ENCODE measurements at regions not wholly inside any gene's neighbourhood (a gene's known extent, or its start where the extent isn't known, plus 50 kb on each side); places are given as distances from the start of the nearest gene placed in this dataset.
"Not testable (repeated sequence)": the region's sequence is repeated elsewhere in the genome, so short reads cannot be mapped to it uniquely, and the experiment has no call there.

DNA sequence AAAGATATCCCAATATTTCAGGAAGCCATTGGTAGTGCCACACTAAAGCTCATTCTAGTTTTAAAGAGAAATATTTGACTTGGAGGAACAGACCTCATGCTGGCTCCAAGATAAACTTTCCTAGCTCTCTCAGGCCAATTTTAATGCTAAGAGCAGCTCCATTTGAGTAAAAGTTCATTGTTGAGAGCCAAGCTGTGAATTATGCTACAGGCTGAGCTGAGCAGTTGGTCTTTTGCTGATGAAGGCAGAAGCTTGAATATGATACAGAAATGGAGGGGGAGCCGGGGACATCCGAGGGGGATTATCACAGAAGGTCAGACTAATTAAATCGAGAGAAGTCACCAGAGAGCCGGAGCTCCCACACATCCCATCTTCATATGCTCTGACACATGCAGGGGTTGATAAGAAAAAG lies 175.7 kb upstream of the AUTS2 start:
- DNase-seq (ENCODE audit: low spot score): no peak

- no peak for DNase-seq (ENCODE audit: low spot score)
Observed at GRCh38 chr7:69426705-69427104, 171.6 kb upstream of the AUTS2 start.

DNA sequence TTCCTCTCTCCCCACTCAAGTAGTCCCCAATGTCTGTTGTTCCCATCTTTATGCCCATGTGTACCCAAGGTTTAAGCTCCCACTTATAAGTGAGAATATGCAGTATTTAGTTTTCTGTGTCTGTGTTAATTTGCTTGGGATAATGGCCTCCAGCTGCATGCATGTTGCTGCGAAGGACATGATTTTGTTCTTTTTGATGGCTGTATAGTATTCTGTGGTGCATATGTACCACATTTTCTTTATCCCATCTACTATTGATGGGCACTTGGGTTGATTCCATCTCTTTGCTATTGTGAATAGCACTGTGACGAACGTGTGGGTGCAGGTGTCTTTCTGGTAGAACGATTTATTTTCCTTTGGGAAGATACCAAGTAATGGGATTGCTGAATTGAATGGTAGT lies 170.2 kb upstream of the AUTS2 start:
- no peak for DNase-seq (ENCODE audit: low spot score)

GRCh38 chr7:69429911-69430383 lies 168.3 kb upstream of the AUTS2 start:
- no peak for DNase-seq (ENCODE audit: low spot score)

DNA sequence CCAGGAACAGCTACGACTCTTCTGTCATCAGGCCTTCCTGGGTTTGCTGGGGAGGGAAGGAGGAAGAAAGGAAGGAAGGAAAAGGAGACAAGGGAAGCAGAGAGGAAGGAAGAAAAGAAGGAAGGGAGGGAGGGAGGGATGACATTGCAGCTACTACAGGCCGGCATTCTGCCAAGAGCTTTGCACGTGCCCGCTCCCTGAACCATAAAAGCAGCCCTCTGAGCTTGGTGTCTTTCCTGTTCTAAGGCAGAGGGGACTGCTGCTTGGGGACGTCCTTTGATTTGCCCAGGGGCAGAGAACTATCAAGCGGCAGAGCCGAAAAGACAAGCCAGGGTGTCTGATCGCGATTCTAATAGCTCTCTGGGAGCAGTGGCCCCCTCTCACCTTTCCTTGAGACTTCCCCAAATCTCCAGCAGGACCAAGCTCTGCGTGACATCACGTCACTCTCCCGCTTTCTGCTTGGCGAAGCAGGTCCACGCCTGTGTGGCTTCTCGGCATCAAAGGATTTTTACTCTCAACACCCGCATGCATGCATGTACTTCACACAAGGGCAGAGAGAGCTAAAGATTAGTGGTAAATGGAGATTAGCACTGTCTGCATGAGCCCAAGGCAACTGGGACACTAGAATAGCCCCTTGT lies 167.8 kb upstream of the AUTS2 start:
- no peak for DNase-seq (ENCODE audit: low spot score)

GRCh38 chr7:69431626-69432025 lies 166.6 kb upstream of the AUTS2 start:
- DNase-seq (ENCODE audit: low spot score): no peak

- not testable (repeated sequence) for DNase-seq (ENCODE audit: low spot score)
Observed at GRCh38 chr7:69432276-69432675, 166.0 kb upstream of the AUTS2 start.

- no peak for DNase-seq (ENCODE audit: low spot score)
Observed at GRCh38 chr7:69433081-69433480, 165.2 kb upstream of the AUTS2 start.

DNA sequence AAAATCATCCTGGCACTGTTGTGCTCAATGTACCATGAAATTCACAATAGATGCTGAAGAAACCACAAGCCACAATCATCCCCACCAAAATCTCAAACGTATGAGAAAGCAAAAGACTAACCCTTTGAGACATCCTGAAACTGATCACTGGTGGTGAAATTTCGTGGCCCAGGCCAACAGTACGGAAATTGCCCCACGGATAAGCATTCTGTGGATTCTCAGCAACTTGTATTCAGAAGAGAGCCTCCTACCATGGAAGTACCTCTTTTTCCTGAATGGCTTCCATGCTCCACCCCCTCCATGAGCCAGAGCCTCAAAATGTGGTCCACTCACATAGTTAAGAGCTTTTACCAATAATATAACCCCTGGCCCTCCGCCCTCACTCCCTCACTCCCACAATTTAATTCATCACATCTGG lies 163.9 kb upstream of the AUTS2 start:
- DNase-seq (ENCODE audit: low spot score): no peak

DNA sequence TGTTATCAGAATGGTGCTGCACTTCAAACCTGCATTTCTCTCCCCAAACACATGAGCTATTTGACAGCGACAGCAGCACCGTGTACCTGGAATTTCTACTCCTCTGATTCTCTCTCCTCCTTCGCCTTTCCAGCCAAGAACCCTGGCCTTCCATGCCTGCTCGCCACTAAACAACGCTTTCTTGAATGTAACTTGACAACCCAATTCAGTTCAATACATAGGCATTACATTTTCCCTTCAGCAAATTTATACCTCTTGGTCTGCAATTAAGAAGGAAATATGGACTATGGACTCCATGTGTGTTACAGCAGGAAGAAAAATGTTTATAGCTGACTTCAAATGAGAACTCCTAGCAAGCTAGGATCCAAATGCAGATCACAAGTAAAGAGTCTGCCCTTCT lies 162.6 kb upstream of the AUTS2 start:
- no peak for DNase-seq (ENCODE audit: low spot score)

DNA sequence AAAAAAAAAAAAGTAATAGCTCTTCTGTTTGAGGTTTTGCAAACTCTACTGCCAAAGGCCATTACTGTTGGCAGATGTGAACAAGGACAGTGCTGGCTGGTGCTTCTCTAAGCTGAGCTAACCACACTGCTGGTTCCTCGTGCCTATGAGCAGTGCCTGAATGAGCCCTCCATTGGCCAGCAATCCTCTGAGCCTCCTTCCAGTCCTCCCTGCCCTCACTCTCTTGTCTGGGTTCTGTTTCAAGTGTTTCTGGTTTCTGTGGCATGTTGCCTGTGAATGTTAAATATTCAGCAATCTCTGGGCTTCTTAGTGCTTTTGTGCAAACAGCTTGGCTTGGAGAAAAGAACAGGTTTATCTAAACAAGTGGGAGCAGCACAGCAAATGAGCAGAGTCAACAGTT lies 161.3 kb upstream of the AUTS2 start:
- no peak for DNase-seq (ENCODE audit: low spot score)

- DNase-seq (ENCODE audit: low spot score): no peak
Observed at GRCh38 chr7:69438584-69439412, 159.5 kb upstream of the AUTS2 start.

GRCh38 chr7:69439636-69440325 lies 158.5 kb upstream of the AUTS2 start:
- no peak for DNase-seq (ENCODE audit: low spot score)

- no peak for DNase-seq (ENCODE audit: low spot score)
Observed at GRCh38 chr7:69440976-69441375, 157.3 kb upstream of the AUTS2 start.

GRCh38 chr7:69443136-69443535 lies 155.1 kb upstream of the AUTS2 start:
- no peak for DNase-seq (ENCODE audit: low spot score)

GRCh38 chr7:69445541-69445940 lies 152.7 kb upstream of the AUTS2 start:
- no peak for DNase-seq (ENCODE audit: low spot score)

GRCh38 chr7:69446213-69446612 lies 152.1 kb upstream of the AUTS2 start:
- DNase-seq (ENCODE audit: low spot score): not testable (repeated sequence)

DNA sequence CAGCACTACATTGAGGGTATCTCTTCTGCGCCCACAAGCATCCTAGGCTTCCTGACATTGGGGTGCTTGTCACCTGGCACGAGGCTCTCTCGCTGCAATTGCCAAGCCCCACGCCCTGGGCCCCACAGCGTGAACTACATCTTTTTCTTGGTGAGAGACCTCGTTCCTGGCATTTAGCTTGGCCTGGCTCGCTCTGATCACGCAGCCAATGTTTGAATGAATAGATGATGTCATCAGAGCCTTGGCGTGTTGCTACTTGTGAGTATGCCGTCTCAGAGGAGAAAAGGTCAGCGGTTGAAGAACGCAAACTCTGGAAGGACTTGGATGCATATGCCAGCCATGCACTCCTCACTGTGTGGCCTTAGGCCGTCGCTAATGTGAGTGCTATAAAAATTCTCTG lies 150.2 kb upstream of the AUTS2 start:
- no peak for DNase-seq (ENCODE audit: low spot score)

GRCh38 chr7:69450456-69450855 lies 147.8 kb upstream of the AUTS2 start:
- no peak for DNase-seq (ENCODE audit: low spot score)

GRCh38 chr7:69451715-69452114 lies 146.6 kb upstream of the AUTS2 start:
- DNase-seq (ENCODE audit: low spot score): no peak

DNA sequence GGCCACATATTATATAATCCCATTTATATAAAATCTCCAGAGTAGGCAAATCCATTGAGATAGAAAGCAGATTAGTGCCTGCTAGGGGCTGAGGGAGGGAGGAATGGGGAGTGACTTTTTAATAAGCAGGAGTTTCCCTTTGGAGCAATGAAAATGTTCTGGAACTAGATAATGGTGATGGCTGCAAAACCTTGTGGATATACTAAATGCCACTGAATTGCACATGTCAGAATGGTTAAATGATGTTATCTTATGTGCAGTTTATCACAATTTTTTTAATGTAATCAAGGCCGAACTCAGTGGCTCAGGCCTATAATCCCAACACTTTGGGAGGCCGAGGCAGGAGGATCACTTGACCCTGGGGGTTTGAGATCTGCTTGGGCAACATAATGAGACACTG lies 145.5 kb upstream of the AUTS2 start:
- no peak for DNase-seq (ENCODE audit: low spot score)
